IMR-90 (cell line): ENCODE measurements at regions not wholly inside any gene's neighbourhood (a gene's known extent, or its start where the extent isn't known, plus 50 kb on each side); places are given as distances from the start of the nearest gene placed in this dataset.

Experiments used
- ATAC-seq: fragments of 200-7000 bp; cut with Tn5 transposase; 2 replicates; pipeline ENCODE4 v1.9.1; 2020; ENCODE audit warnings: low read depth, mild to moderate bottlenecking, moderate library complexity
- BruUV-seq: library from RNA; stranded (reverse); fragments of 400-500 nt; replicated peaks from 2 replicates; lab custom pipeline; 2021; lab: Mats Ljungman, UMichigan
- CTCF ChIA-PET: fragments of 300-600 bp; formaldehyde crosslinking; extraction: SDS; loops from one replicate; lab custom pipeline; 2021; ENCODE audit warnings: antibody characterized with exemption; lab: Yijun Ruan, JAX
- POLR2A ChIA-PET: fragments of 300-600 bp; sonication (Branson Sonifier 250); formaldehyde crosslinking; loops from one replicate; lab custom pipeline; 2022; ENCODE audit warnings: antibody characterized with exemption; ENCODE audit not compliant: unreplicated experiment; lab: Charles Lee
- DNase-seq: peaks from one replicate; pipeline ENCODE4 v3.0.0; 2013
- H2AFZ ChIP-seq: replicated peaks from 2 replicates; pipeline ENCODE3; 2013; ENCODE audit warnings: low read length, mild to moderate bottlenecking; ENCODE audit not compliant: poor library complexity
- H2AK5ac ChIP-seq: 2 replicates; pipeline ENCODE4 v1.6.1; 2013; ENCODE audit warnings: low read depth, low read length, inconsistent platforms
- H2AK9ac ChIP-seq: replicated peaks from 2 replicates; pipeline ENCODE3; 2013; ENCODE audit warnings: mild to moderate bottlenecking, low read depth, low read length, moderate library complexity; ENCODE audit not compliant: poor library complexity
- H2BK120ac ChIP-seq: 2 replicates; pipeline ENCODE4 v1.6.1; 2013; ENCODE audit warnings: low read depth, low read length, inconsistent platforms
- H2BK15ac ChIP-seq: 3 replicates; pipeline ENCODE4 v1.6.1; 2013; ENCODE audit warnings: low read depth, low read length, inconsistent platforms
- H2BK20ac ChIP-seq: 2 replicates; pipeline ENCODE4 v1.6.1; 2013; ENCODE audit warnings: low read depth, mild to moderate bottlenecking, inconsistent platforms, low read length, moderate library complexity
- H2BK5ac ChIP-seq: 2 replicates; pipeline ENCODE4 v1.6.1; 2013; ENCODE audit warnings: mild to moderate bottlenecking, low read depth, low read length, inconsistent platforms; ENCODE audit not compliant: poor library complexity, severe bottlenecking
- H3K14ac ChIP-seq: replicated peaks from 2 replicates; pipeline ENCODE4 v1.6.1; 2013; ENCODE audit warnings: low read depth, low read length, inconsistent platforms
- H3K18ac ChIP-seq: 2 replicates; pipeline ENCODE4 v1.6.1; 2013; ENCODE audit warnings: low read depth, low read length, control low read depth
- H3K23ac ChIP-seq: 2 replicates; pipeline ENCODE4 v1.6.1; 2013; ENCODE audit warnings: low read depth, low read length, inconsistent platforms
- H3K27ac ChIP-seq: 2 replicates; pipeline ENCODE4 v1.5.1; 2013; ENCODE audit warnings: mild to moderate bottlenecking, control low read depth, low read length; ENCODE audit not compliant: insufficient read depth
- H3K27me3 ChIP-seq: 2 replicates; pipeline ENCODE4 v1.6.1; 2013; ENCODE audit warnings: low read length; ENCODE audit not compliant: control insufficient read depth, insufficient read depth
- H3K36me3 ChIP-seq: 2 replicates; pipeline ENCODE4 v1.6.1; 2013; ENCODE audit warnings: low read length, mixed read lengths; ENCODE audit not compliant: control insufficient read depth, insufficient read depth
- H3K4ac ChIP-seq: 2 replicates; pipeline ENCODE4 v1.6.1; 2013; ENCODE audit warnings: low read depth, low read length, inconsistent platforms
- H3K4me1 ChIP-seq: 2 replicates; pipeline ENCODE4 v1.6.1; 2013; ENCODE audit warnings: low read length, mixed read lengths; ENCODE audit not compliant: control insufficient read depth, insufficient read depth
- H3K4me2 ChIP-seq: 2 replicates; pipeline ENCODE4 v1.6.1; 2013; ENCODE audit warnings: low read depth, mild to moderate bottlenecking, control low read depth, low read length, moderate library complexity
- H3K4me3 ChIP-seq: 2 replicates; pipeline ENCODE4 v1.5.1; 2013; ENCODE audit warnings: low read depth, mild to moderate bottlenecking, control low read depth, low read length, moderate library complexity; ENCODE audit not compliant: insufficient read depth
- H3K56ac ChIP-seq: 2 replicates; pipeline ENCODE4 v1.6.1; 2013; ENCODE audit warnings: low read length, inconsistent platforms; ENCODE audit not compliant: insufficient read depth; ENCODE audit errors: extremely low read depth
- H3K79me1 ChIP-seq, 2 experiments: 2 replicates each; pipeline ENCODE4 v1.6.1; 2013; ENCODE audit warnings: low read length in 2 of 2, inconsistent platforms in 1 of 2, low read depth in 1 of 2
- H3K9ac ChIP-seq: 2 replicates; pipeline ENCODE4 v1.6.1; 2013; ENCODE audit warnings: low read depth, low read length, control low read depth
- H3K9me1 ChIP-seq: 2 replicates; pipeline ENCODE4 v1.6.1; 2013; ENCODE audit warnings: low read length, inconsistent platforms; ENCODE audit not compliant: insufficient read depth
- H3K9me3 ChIP-seq: 2 replicates; pipeline ENCODE4 v1.6.1; 2013; ENCODE audit warnings: low read length; ENCODE audit not compliant: control insufficient read depth, insufficient read depth
- H4K20me1 ChIP-seq: 2 replicates; pipeline ENCODE4 v1.6.1; 2013; ENCODE audit warnings: low read length, inconsistent platforms; ENCODE audit not compliant: insufficient read depth
- H4K5ac ChIP-seq: 2 replicates; pipeline ENCODE4 v1.6.1; 2013; ENCODE audit warnings: mild to moderate bottlenecking, low read depth, low read length, control low read depth
- H4K8ac ChIP-seq, 2 experiments: 2 replicates each; pipeline ENCODE4 v1.6.1; 2013; ENCODE audit warnings: low read depth in 2 of 2, low read length in 2 of 2, control low read depth in 1 of 2, inconsistent platforms in 1 of 2
- H4K91ac ChIP-seq: 2 replicates; pipeline ENCODE4 v1.6.1; 2013; ENCODE audit warnings: low read depth, low read length, inconsistent platforms; ENCODE audit not compliant: insufficient read depth
- CEBPB ChIP-seq: IDR thresholded peaks from 2 replicates; pipeline ENCODE4 v1.6.1; 2012; ENCODE audit warnings: low read depth, low read length, improper control_type of control experiment
- CHD1 ChIP-seq: IDR thresholded peaks from 2 replicates; pipeline ENCODE4 v1.6.1; 2012; ENCODE audit warnings: low read depth, low read length, improper control_type of control experiment
- FOS ChIP-seq: fragments of 150-350 bp; IDR thresholded peaks from 2 replicates; pipeline ENCODE4 v1.6.1; 2016; ENCODE audit warnings: low read depth, low read length
- MAFK ChIP-seq: IDR thresholded peaks from 2 replicates; pipeline ENCODE4 v1.6.1; 2012; ENCODE audit warnings: low read depth, low read length, improper control_type of control experiment
- MAZ ChIP-seq: IDR thresholded peaks from 2 replicates; pipeline ENCODE4 v1.6.1; 2012; ENCODE audit warnings: low read depth, mild to moderate bottlenecking, low read length, improper control_type of control experiment, moderate library complexity, borderline replicate concordance
- MXI1 ChIP-seq: IDR thresholded peaks from 2 replicates; pipeline ENCODE4 v1.6.1; 2012; ENCODE audit warnings: low read depth, mild to moderate bottlenecking, low read length, moderate library complexity, borderline replicate concordance
- NFE2L2 ChIP-seq: fragments of 150-350 bp; IDR thresholded peaks from 2 replicates; pipeline ENCODE4 v1.6.1; 2016; ENCODE audit warnings: low read depth, mild to moderate bottlenecking, low read length
- POLR2A ChIP-seq: IDR thresholded peaks from 2 replicates; pipeline ENCODE4 v1.6.1; 2012; ENCODE audit warnings: mild to moderate bottlenecking, low read depth, low read length
- RAD21 ChIP-seq: IDR thresholded peaks from 2 replicates; pipeline ENCODE4 v1.6.1; 2012; ENCODE audit warnings: low read length, improper control_type of control experiment
- RCOR1 ChIP-seq: IDR thresholded peaks from 2 replicates; pipeline ENCODE4 v1.6.1; 2012; ENCODE audit warnings: mild to moderate bottlenecking, low read length, improper control_type of control experiment; ENCODE audit not compliant: insufficient replicate concordance
- RFX5 ChIP-seq: IDR thresholded peaks from 2 replicates; pipeline ENCODE4 v1.8.0; 2012; ENCODE audit warnings: low read depth, mild to moderate bottlenecking, low read length, moderate library complexity
- WGBS, 2 experiments: methylation state at CpG; one replicate each; pipeline versions ENCODE4 v1.1.5 to v1.1.7; 2013; ENCODE audit warnings: missing lambda C conversion rate in 2 of 2; ENCODE audit not compliant: insufficient read length in 1 of 2; ENCODE audit errors: extremely low coverage in 2 of 2; 5-methylcytosine and 5-hydroxymethylcytosine counted together
- dilution Hi-C: fragments of 300-500 bp; cut with HindIII; formaldehyde crosslinking; loops from one replicate; pipeline ENCODE4 v1.14.3; 2018; ENCODE audit warnings: low sequenced_read_pairs; ENCODE audit not compliant: unreplicated experiment
- in situ Hi-C: fragments of 300-500 bp; cut with MboI; formaldehyde crosslinking; loops from 3 replicates; pipeline ENCODE4 v1.14.3; 2019; ENCODE audit warnings: low sequenced_read_pairs, inconsistent platforms, mixed read lengths
- intact Hi-C: fragments of 100-400 bp; cut with micrococcal nuclease; formaldehyde crosslinking; loops from 2 replicates; pipeline ENCODE4 v1.10.0; 2022
- TF ChIP-seq, protein P1 (sequence below): fragments of 150-350 bp; IDR thresholded peaks from 2 replicates; pipeline ENCODE4 v1.6.1; 2017; ENCODE audit warnings: mild to moderate bottlenecking, antibody characterized with exemption, low read length, low read depth
- TF ChIP-seq, protein P2 (sequence below): conservative IDR thresholded peaks from 2 replicates; pipeline ENCODE4 v1.5.1; 2012; ENCODE audit warnings: mild to moderate bottlenecking, low read depth, low read length, improper control_type of control experiment

GRCh38 chr2:15858466-15858865 lies 81.9 kb upstream of the MYCN start:
- H2AK9ac ChIP-seq, result no peak overlapping the region
- CTCF ChIA-PET, result no interaction called here
- no peak overlapping the region for H3K23ac ChIP-seq
- BruUV-seq, result no TSS peak
- no peak overlapping the region for H2BK20ac ChIP-seq
- H4K20me1 ChIP-seq, result no peaks in the 10 kb centered on the region
- H4K91ac ChIP-seq, result no peak overlapping the region
- no peak overlapping the region for H3K18ac ChIP-seq
- H2BK15ac ChIP-seq, result no peak overlapping the region
- no peak overlapping the region for H2BK120ac ChIP-seq
- no peak overlapping the region for H2AK5ac ChIP-seq
- H3K4me3 ChIP-seq, result no peak overlapping the region
- intact Hi-C loops (no loop called here), dilution Hi-C loops (no loop called here), in situ Hi-C loops (no loop called here)
- H4K5ac ChIP-seq, result no peak overlapping the region
- H3K4ac ChIP-seq, result no peak overlapping the region
- no peak for DNase-seq
- no peak overlapping the region for H3K14ac ChIP-seq
- H4K8ac ChIP-seq, result no peak overlapping the region
- H2BK5ac ChIP-seq, result no peak overlapping the region
- H3K36me3 ChIP-seq, result no peaks in the 10 kb centered on the region
- no peak overlapping the region for H2AFZ ChIP-seq
- peaks cover 10% of the 10 kb centered on the region for H3K9me3 ChIP-seq
- H3K79me1 ChIP-seq, result no peaks in the 10 kb centered on the region
- no peak overlapping the region for H3K27ac ChIP-seq
- POLR2A ChIA-PET, result no interaction called here
- H3K4me1 ChIP-seq, result no peaks in the 10 kb centered on the region
- TF ChIP-seq CEBPB (no peak), NFE2L2 (no peak), MAZ (no peak), MXI1 (no peak), RFX5 (no peak), RAD21 (no peak), RCOR1 (no peak), FOS (no peak), MAFK (no peak), POLR2A (no peak), CHD1 (no peak)
- TF ChIP-seq, protein P1, sequence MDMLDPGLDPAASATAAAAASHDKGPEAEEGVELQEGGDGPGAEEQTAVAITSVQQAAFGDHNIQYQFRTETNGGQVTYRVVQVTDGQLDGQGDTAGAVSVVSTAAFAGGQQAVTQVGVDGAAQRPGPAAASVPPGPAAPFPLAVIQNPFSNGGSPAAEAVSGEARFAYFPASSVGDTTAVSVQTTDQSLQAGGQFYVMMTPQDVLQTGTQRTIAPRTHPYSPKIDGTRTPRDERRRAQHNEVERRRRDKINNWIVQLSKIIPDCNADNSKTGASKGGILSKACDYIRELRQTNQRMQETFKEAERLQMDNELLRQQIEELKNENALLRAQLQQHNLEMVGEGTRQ, result no peak
- TF ChIP-seq, protein P2, sequence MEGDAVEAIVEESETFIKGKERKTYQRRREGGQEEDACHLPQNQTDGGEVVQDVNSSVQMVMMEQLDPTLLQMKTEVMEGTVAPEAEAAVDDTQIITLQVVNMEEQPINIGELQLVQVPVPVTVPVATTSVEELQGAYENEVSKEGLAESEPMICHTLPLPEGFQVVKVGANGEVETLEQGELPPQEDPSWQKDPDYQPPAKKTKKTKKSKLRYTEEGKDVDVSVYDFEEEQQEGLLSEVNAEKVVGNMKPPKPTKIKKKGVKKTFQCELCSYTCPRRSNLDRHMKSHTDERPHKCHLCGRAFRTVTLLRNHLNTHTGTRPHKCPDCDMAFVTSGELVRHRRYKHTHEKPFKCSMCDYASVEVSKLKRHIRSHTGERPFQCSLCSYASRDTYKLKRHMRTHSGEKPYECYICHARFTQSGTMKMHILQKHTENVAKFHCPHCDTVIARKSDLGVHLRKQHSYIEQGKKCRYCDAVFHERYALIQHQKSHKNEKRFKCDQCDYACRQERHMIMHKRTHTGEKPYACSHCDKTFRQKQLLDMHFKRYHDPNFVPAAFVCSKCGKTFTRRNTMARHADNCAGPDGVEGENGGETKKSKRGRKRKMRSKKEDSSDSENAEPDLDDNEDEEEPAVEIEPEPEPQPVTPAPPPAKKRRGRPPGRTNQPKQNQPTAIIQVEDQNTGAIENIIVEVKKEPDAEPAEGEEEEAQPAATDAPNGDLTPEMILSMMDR, result no peak
- no peak overlapping the region for H3K9ac ChIP-seq
- no peak for ATAC-seq
- H3K9me1 ChIP-seq, result no peaks in the 10 kb centered on the region
- no CpG with 5 or more reads among the region's 6 CpGs for WGBS, 2 experiments
- no peak overlapping the region for H3K56ac ChIP-seq
- H3K4me2 ChIP-seq, result no peak overlapping the region
- no peaks in the 10 kb centered on the region for H3K27me3 ChIP-seq
